SKM-1 (cell line): ENCODE measurements at regions not wholly inside any gene's neighbourhood (a gene's known extent, or its start where the extent isn't known, plus 50 kb on each side); places are given as distances from the start of the nearest gene placed in this dataset.

Experiments
- DNase-seq: peaks from one replicate; lab custom pipeline; 2025; ENCODE audit not compliant: unreplicated experiment; lab: John Stamatoyannopoulos, UW

GRCh38 chr3:84835366-84835765, 123.4 kb upstream of the CADM2 start:
- no peak for DNase-seq

GRCh38 chr3:84836961-84837360, 121.8 kb upstream of the CADM2 start:
- DNase-seq: no peak

GRCh38 chr3:84877092-84877491, 81.7 kb upstream of the CADM2 start:
- no peak for DNase-seq

GRCh38 chr3:84881288-84881687, 77.5 kb upstream of the CADM2 start:
- no peak for DNase-seq

- DNase-seq: no peak
Observed at GRCh38 chr3:84885199-84885882, 73.4 kb upstream of the CADM2 start.

- DNase-seq: no peak
Observed at GRCh38 chr3:84891851-84892250, 66.9 kb upstream of the CADM2 start.

GRCh38 chr3:84893211-84893610, 65.6 kb upstream of the CADM2 start:
- no peak for DNase-seq

- DNase-seq: no peak
Observed at GRCh38 chr3:84904212-84904611, 54.6 kb upstream of the CADM2 start.

- no peak for DNase-seq
Observed at GRCh38 chr3:84904816-84905555, 53.8 kb upstream of the CADM2 start.

GRCh38 chr3:84905556-84905920, 53.3 kb upstream of the CADM2 start:
- no peak for DNase-seq

- DNase-seq: no peak
Observed at GRCh38 chr3:84906065-84906464, 52.7 kb upstream of the CADM2 start.
